ENCODE measurements at regions not wholly inside any gene's neighbourhood (a gene's known extent, or its start where the extent isn't known, plus 50 kb on each side); places are given as distances from the start of the nearest gene placed in this dataset.

- TF ChIP-seq, protein P1, sequence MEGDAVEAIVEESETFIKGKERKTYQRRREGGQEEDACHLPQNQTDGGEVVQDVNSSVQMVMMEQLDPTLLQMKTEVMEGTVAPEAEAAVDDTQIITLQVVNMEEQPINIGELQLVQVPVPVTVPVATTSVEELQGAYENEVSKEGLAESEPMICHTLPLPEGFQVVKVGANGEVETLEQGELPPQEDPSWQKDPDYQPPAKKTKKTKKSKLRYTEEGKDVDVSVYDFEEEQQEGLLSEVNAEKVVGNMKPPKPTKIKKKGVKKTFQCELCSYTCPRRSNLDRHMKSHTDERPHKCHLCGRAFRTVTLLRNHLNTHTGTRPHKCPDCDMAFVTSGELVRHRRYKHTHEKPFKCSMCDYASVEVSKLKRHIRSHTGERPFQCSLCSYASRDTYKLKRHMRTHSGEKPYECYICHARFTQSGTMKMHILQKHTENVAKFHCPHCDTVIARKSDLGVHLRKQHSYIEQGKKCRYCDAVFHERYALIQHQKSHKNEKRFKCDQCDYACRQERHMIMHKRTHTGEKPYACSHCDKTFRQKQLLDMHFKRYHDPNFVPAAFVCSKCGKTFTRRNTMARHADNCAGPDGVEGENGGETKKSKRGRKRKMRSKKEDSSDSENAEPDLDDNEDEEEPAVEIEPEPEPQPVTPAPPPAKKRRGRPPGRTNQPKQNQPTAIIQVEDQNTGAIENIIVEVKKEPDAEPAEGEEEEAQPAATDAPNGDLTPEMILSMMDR (IDR thresholded peaks at IDR 0.05; ENCODE audit: insufficient read depth, low read depth, low read length): no peak
- no peak for TF ChIP-seq EZH2 (IDR thresholded peaks at IDR 0.05; ENCODE audit: insufficient read depth, low read length)
These were observed 579.2 kb upstream of the RGS18 start for GRCh38 chr1:191579019-191579418.
